GM23338 (cell line): ENCODE measurements at regions not wholly inside any gene's neighbourhood (a gene's known extent, or its start where the extent isn't known, plus 50 kb on each side); places are given as distances from the start of the nearest gene placed in this dataset.

Experiments
- ATAC-seq: fragments of 200-7000 bp; cut with Tn5 transposase; 3 replicates; pipeline ENCODE4 v1.9.1; 2020
- DNase-seq: peaks from one replicate; pipeline ENCODE4 v3.0.0-alpha.2; 2015; ENCODE audit warnings: low spot score
- H2AFZ ChIP-seq: fragments of 200-600 bp; sonication (generic); 2 replicates; pipeline ENCODE4 v1.8.0; 2016; ENCODE audit warnings: antibody characterized with exemption, mild to moderate bottlenecking, moderate library complexity
- H3F3A ChIP-seq: fragments of 200-600 bp; sonication (generic); replicated peaks from 2 replicates; pipeline ENCODE4 v1.8.0; 2017; ENCODE audit warnings: antibody characterized with exemption, mixed run types, low read depth
- H3K27ac ChIP-seq: fragments of 200-600 bp; sonication (generic); 2 replicates; pipeline ENCODE4 v1.6.1; 2016; ENCODE audit warnings: low read depth
- H3K27me3 ChIP-seq: fragments of 200-600 bp; sonication (generic); 2 replicates; pipeline ENCODE4 v1.8.0; 2016; ENCODE audit warnings: mild to moderate bottlenecking, mixed run types, moderate library complexity; ENCODE audit not compliant: insufficient read depth
- H3K36me3 ChIP-seq: fragments of 200-600 bp; sonication (generic); 2 replicates; pipeline ENCODE4 v1.8.0; 2016; ENCODE audit warnings: mild to moderate bottlenecking; ENCODE audit not compliant: insufficient read depth
- H3K4me1 ChIP-seq: fragments of 200-600 bp; sonication (generic); 2 replicates; pipeline ENCODE4 v1.8.0; 2016; ENCODE audit warnings: mild to moderate bottlenecking, moderate library complexity; ENCODE audit not compliant: insufficient read depth
- H3K4me2 ChIP-seq: fragments of 200-600 bp; sonication (generic); 2 replicates; pipeline ENCODE4 v1.7.1; 2017; ENCODE audit warnings: mixed run types
- H3K4me3 ChIP-seq: fragments of 200-600 bp; sonication (generic); 2 replicates; pipeline ENCODE4 v1.6.1; 2016; ENCODE audit warnings: mixed run types
- H3K79me2 ChIP-seq: fragments of 200-600 bp; sonication (generic); replicated peaks from 2 replicates; pipeline ENCODE4 v1.8.0; 2017; ENCODE audit warnings: mild to moderate bottlenecking; ENCODE audit not compliant: insufficient read depth
- H3K9me2 ChIP-seq: fragments of 200-600 bp; sonication (generic); 2 replicates; pipeline ENCODE4 v1.8.0; 2017; ENCODE audit not compliant: insufficient read depth
- H4K20me1 ChIP-seq: fragments of 200-600 bp; sonication (generic); replicated peaks from 2 replicates; pipeline ENCODE4 v1.8.0; 2017; ENCODE audit warnings: mild to moderate bottlenecking; ENCODE audit not compliant: insufficient read depth
- H3K27ac Mint-ChIP-seq: 2 replicates; pipeline ENCODE4 v1.8.0; 2020; ENCODE audit warnings: inconsistent platforms, mild to moderate bottlenecking, moderate library complexity, mixed read lengths
- H3K27me3 Mint-ChIP-seq: 3 replicates; pipeline ENCODE4 v1.8.0; 2022; ENCODE audit warnings: low read depth, mild to moderate bottlenecking, moderate library complexity, mixed read lengths, inconsistent platforms; ENCODE audit not compliant: insufficient read depth, poor library complexity
- H3K36me3 Mint-ChIP-seq: 3 replicates; pipeline ENCODE4 v1.8.0; 2021; ENCODE audit warnings: low read depth, mild to moderate bottlenecking, inconsistent platforms, moderate library complexity, mixed read lengths
- H3K4me1 Mint-ChIP-seq: 3 replicates; pipeline ENCODE4 v1.8.0; 2020; ENCODE audit warnings: mild to moderate bottlenecking, inconsistent platforms, mixed read lengths
- H3K4me3 Mint-ChIP-seq: 3 replicates; pipeline ENCODE4 v1.8.0; 2021; ENCODE audit warnings: moderate library complexity, mild to moderate bottlenecking, inconsistent platforms, mixed read lengths
- H3K9me3 Mint-ChIP-seq: 3 replicates; pipeline ENCODE4 v1.8.0; 2020; ENCODE audit warnings: moderate library complexity, mild to moderate bottlenecking, inconsistent platforms, mixed read lengths
- CTCF ChIP-seq, 2 experiments: fragments of 200-600 bp in 1 of 2; sonication (generic) in 1 of 2; conservative IDR thresholded peaks; 2 replicates each; pipeline versions ENCODE4 v1.5.1 to v1.6.1; 2016 to 2017; ENCODE audit warnings: antibody characterized with exemption in 2 of 2, low read depth in 2 of 2, mild to moderate bottlenecking in 2 of 2, moderate library complexity in 1 of 2
- EZH2 ChIP-seq: fragments of 200-600 bp; sonication (generic); IDR thresholded peaks from one replicate; pipeline ENCODE4 v1.8.0; 2017; ENCODE audit warnings: antibody characterized with exemption, mild to moderate bottlenecking, low read depth; ENCODE audit not compliant: unreplicated experiment
- EZH2phosphoT487 ChIP-seq: fragments of 200-600 bp; sonication (generic); IDR thresholded peaks from one replicate; pipeline ENCODE4 v1.8.1; 2018; ENCODE audit warnings: antibody characterized with exemption; ENCODE audit not compliant: unreplicated experiment
- NANOG ChIP-seq: IDR thresholded peaks from 2 replicates; pipeline ENCODE4 v1.6.1; 2016; ENCODE audit warnings: antibody characterized with exemption, borderline replicate concordance
- POLR2AphosphoS5 ChIP-seq: IDR thresholded peaks from 2 replicates; pipeline ENCODE4 v1.6.1; 2016; ENCODE audit warnings: antibody characterized with exemption, low read depth
- TF ChIP-seq, protein P1 (sequence below): fragments of 250-450 bp; sonication (Bioruptor Pico); IDR thresholded peaks from 2 replicates; pipeline ENCODE4 v1.5.0; 2020; ENCODE audit warnings: mild to moderate bottlenecking, moderate library complexity

DNA sequence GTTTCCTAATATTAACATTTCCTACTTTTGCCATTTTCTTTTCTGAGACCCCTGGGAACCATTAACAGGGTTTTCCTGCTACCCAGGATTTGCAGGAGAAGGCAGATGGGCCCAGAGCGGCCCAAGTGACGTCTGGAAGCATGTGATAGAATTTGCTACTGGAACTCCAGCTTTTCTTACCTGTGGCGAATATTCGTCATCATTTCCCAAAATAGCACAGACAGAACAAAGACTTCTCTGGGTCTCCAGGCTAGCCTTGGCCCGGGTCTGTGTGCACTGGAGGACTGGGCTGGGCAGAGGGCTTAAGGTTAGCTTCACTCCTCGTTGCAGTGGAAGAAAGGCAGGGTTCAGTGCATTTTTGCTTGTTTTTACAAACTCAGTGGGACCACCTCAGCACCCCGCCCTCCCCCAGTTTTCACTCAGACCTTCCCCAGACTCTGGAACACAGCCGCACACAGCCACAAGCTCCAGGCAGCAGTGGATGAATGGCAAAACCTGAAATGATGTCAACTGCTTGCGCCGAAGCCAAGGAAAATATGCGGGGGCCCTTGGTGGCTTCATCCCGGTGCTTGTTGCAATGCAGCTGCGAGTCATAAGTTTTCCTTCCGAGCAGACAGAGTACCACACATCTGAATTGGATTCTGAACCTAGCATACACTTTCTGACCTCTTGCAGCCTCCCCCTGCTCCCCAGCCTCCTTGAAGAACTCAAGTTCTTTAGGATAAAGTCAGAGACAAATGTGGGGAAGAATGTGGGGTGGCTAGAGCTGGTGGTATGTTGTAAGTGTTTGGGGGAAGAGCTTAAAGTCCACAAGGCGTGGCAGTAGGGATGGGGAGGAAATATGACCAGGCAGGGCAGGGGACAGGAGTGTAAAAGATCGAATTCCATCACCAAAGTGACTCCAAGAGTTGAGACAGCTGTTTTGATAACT, 586.0 kb downstream of the CCDC171 start (continued):
- TF ChIP-seq, protein P1, sequence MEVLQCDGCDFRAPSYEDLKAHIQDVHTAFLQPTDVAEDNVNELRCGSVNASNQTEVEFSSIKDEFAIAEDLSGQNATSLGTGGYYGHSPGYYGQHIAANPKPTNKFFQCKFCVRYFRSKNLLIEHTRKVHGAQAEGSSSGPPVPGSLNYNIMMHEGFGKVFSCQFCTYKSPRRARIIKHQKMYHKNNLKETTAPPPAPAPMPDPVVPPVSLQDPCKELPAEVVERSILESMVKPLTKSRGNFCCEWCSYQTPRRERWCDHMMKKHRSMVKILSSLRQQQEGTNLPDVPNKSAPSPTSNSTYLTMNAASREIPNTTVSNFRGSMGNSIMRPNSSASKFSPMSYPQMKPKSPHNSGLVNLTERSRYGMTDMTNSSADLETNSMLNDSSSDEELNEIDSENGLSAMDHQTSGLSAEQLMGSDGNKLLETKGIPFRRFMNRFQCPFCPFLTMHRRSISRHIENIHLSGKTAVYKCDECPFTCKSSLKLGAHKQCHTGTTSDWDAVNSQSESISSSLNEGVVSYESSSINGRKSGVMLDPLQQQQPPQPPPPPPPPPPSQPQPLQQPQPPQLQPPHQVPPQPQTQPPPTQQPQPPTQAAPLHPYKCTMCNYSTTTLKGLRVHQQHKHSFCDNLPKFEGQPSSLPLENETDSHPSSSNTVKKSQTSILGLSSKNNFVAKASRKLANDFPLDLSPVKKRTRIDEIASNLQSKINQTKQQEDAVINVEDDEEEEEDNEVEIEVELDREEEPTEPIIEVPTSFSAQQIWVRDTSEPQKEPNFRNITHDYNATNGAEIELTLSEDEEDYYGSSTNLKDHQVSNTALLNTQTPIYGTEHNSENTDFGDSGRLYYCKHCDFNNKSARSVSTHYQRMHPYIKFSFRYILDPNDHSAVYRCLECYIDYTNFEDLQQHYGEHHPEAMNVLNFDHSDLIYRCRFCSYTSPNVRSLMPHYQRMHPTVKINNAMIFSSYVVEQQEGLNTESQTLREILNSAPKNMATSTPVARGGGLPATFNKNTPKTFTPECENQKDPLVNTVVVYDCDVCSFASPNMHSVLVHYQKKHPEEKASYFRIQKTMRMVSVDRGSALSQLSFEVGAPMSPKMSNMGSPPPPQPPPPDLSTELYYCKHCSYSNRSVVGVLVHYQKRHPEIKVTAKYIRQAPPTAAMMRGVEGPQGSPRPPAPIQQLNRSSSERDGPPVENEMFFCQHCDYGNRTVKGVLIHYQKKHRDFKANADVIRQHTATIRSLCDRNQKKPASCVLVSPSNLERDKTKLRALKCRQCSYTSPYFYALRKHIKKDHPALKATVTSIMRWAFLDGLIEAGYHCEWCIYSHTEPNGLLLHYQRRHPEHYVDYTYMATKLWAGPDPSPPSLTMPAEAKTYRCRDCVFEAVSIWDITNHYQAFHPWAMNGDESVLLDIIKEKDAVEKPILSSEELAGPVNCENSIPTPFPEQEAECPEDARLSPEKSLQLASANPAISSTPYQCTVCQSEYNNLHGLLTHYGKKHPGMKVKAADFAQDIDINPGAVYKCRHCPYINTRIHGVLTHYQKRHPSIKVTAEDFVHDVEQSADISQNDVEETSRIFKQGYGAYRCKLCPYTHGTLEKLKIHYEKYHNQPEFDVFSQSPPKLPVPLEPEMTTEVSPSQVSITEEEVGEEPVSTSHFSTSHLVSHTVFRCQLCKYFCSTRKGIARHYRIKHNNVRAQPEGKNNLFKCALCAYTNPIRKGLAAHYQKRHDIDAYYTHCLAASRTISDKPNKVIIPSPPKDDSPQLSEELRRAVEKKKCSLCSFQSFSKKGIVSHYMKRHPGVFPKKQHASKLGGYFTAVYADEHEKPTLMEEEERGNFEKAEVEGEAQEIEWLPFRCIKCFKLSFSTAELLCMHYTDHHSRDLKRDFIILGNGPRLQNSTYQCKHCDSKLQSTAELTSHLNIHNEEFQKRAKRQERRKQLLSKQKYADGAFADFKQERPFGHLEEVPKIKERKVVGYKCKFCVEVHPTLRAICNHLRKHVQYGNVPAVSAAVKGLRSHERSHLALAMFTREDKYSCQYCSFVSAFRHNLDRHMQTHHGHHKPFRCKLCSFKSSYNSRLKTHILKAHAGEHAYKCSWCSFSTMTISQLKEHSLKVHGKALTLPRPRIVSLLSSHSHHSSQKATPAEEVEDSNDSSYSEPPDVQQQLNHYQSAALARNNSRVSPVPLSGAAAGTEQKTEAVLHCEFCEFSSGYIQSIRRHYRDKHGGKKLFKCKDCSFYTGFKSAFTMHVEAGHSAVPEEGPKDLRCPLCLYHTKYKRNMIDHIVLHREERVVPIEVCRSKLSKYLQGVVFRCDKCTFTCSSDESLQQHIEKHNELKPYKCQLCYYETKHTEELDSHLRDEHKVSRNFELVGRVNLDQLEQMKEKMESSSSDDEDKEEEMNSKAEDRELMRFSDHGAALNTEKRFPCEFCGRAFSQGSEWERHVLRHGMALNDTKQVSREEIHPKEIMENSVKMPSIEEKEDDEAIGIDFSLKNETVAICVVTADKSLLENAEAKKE = no peak
- TF ChIP-seq CTCF (conservative IDR thresholded peaks at IDR 0.05; ENCODE audit: low read depth in 2 of 2) = no peak
- TF ChIP-seq POLR2AphosphoS5 = no peak
- TF ChIP-seq NANOG = no peak

- no peaks in the 10 kb centered on the region for H3K36me3 Mint-ChIP-seq
- no peaks in the 10 kb centered on the region for H3K4me1 ChIP-seq
- no peak overlapping the region for H3K4me3 ChIP-seq
- peaks cover 5% of the 10 kb centered on the region for H3K27me3 Mint-ChIP-seq
- H3F3A ChIP-seq = no peaks in the 10 kb centered on the region
- H3K4me2 ChIP-seq = no peak overlapping the region
- no peaks in the 10 kb centered on the region for H3K9me3 Mint-ChIP-seq
- peaks cover 11% of the 10 kb centered on the region; the same call in 2 of the 3 replicates for H3K4me1 Mint-ChIP-seq
- no peaks in the 10 kb centered on the region for H3K9me2 ChIP-seq
- no peak overlapping the region for H2AFZ ChIP-seq
- no peaks in the 10 kb centered on the region for H3K79me2 ChIP-seq
- no peak overlapping the region for H3K4me3 Mint-ChIP-seq
- H3K27me3 ChIP-seq = no peaks in the 10 kb centered on the region
- no peaks in the 10 kb centered on the region for H4K20me1 ChIP-seq
- DNase-seq (no peak), ATAC-seq (no peak)
- no peak overlapping the region for H3K27ac ChIP-seq
- H3K36me3 ChIP-seq = no peaks in the 10 kb centered on the region
- H3K27ac Mint-ChIP-seq = no peak overlapping the region
- TF ChIP-seq EZH2 (no peak), EZH2phosphoT487 (no peak)
- TF ChIP-seq, protein P1 = no peak
These were observed 586.9 kb downstream of the CCDC171 start for GRCh38 chr9:16139774-16140173.
